OCI-LY3 (cell line): ENCODE measurements at regions not wholly inside any gene's neighbourhood (a gene's known extent, or its start where the extent isn't known, plus 50 kb on each side); places are given as distances from the start of the nearest gene placed in this dataset.

Experiments used
- EZH2phosphoT487 ChIP-seq: fragments of 200-600 bp; shearing (Covaris generic); IDR thresholded peaks from 2 replicates; pipeline ENCODE4 v1.6.1; 2018; ENCODE audit warnings: antibody characterized with exemption, mixed run types, low read depth
- TF ChIP-seq, protein P1 (sequence below): fragments of 200-600, 300-600 bp; sonication (generic); IDR thresholded peaks from 2 replicates; pipeline ENCODE4 v1.5.1; 2014; ENCODE audit warnings: antibody characterized with exemption, low read length, low read depth

DNA sequence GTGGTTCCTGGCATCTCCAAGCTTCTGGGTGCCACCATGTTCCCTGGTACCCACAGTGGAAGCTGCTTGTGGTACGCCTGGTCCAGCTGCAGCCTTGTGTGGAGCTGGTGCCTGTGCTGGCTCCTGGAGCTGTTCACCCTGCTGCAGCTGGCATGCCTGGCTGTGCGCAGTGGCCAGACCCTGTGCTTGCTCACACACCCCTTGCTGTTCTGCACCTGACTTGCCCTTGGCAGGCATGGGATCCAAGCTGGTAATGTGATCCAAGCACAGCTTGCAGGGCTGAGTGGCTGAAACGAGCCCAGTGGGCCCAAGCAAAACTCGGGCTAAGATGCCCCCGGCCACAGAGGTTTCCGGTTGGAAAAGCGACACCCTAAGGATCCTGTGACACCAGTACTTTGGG lies 104.7 kb upstream of the CLMP start:
- TF ChIP-seq, protein P1, sequence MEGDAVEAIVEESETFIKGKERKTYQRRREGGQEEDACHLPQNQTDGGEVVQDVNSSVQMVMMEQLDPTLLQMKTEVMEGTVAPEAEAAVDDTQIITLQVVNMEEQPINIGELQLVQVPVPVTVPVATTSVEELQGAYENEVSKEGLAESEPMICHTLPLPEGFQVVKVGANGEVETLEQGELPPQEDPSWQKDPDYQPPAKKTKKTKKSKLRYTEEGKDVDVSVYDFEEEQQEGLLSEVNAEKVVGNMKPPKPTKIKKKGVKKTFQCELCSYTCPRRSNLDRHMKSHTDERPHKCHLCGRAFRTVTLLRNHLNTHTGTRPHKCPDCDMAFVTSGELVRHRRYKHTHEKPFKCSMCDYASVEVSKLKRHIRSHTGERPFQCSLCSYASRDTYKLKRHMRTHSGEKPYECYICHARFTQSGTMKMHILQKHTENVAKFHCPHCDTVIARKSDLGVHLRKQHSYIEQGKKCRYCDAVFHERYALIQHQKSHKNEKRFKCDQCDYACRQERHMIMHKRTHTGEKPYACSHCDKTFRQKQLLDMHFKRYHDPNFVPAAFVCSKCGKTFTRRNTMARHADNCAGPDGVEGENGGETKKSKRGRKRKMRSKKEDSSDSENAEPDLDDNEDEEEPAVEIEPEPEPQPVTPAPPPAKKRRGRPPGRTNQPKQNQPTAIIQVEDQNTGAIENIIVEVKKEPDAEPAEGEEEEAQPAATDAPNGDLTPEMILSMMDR, result no peak
- no peak for TF ChIP-seq EZH2phosphoT487
